ENCODE measurements at regions not wholly inside any gene's neighbourhood (a gene's known extent, or its start where the extent isn't known, plus 50 kb on each side); places are given as distances from the start of the nearest gene placed in this dataset.

DNA sequence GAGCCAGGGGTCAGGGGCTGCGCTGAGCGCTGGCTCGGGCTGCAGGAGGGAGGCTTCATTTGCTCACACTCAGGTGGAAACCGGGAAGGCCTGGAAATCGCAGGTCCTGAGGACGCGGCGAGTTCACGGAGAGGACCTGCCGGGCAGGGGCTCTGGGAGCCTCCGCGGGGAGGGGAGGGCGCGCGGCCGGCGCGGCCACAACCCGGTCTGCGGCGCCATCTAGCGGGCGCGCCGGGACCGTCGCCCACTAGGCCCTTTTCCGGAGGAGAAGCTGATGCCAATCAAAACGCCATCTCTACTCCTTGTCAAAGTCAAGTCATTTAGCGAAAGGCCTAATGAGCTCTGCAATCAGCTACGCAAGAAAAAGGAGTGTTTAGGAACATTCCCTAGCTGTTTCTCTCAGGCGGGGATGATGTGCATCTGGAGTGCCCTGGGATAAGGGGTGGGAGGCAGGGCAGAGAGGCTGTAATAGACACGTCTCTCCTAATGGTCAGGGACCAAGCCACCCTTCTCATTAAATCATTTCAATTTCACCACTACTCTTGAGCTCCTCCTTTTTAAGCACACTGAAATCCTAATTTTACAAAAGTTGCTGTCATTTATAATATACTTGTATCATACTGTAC is 885.8 kb upstream of the TMEM132C start:
- H3K27ac ChIP-seq = no peak overlapping the region
- DNase-seq = peak in 5 of 7 donors; percentile 14 to 42 (median 25)
- no peak for TF ChIP-seq POLR2A (IDR thresholded peaks at IDR 0.05)
- TF ChIP-seq, protein P1, sequence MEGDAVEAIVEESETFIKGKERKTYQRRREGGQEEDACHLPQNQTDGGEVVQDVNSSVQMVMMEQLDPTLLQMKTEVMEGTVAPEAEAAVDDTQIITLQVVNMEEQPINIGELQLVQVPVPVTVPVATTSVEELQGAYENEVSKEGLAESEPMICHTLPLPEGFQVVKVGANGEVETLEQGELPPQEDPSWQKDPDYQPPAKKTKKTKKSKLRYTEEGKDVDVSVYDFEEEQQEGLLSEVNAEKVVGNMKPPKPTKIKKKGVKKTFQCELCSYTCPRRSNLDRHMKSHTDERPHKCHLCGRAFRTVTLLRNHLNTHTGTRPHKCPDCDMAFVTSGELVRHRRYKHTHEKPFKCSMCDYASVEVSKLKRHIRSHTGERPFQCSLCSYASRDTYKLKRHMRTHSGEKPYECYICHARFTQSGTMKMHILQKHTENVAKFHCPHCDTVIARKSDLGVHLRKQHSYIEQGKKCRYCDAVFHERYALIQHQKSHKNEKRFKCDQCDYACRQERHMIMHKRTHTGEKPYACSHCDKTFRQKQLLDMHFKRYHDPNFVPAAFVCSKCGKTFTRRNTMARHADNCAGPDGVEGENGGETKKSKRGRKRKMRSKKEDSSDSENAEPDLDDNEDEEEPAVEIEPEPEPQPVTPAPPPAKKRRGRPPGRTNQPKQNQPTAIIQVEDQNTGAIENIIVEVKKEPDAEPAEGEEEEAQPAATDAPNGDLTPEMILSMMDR (IDR thresholded peaks at IDR 0.05) = peak; percentile 49 to 86 (median 62)
- H3K9me3 ChIP-seq (replicated peaks in 1 of 3) = no peaks in the 10 kb centered on the region
- H3K4me1 ChIP-seq (replicated peaks in 1 of 2) = no peaks in the 10 kb centered on the region
- H3K36me3 ChIP-seq (replicated peaks in 1 of 2) = no peaks in the 10 kb centered on the region
- intact Hi-C loops (cut with DNase I) = loop anchor here in 1 of 2 donors (5.0 to 10.0 kb wide), 2 partner anchors 274 to 294 kb away; no protein-coding TSS in a partner anchor
- H3K4me3 ChIP-seq = peak overlapping the region in 1 of 4 donors; percentile 33
- H3K27me3 ChIP-seq = no peaks in the 10 kb centered on the region
- 5 to 32% (median 9%) methylated on average over 7 to 33 of the region's 33 CpGs for WGBS, 4 donors

GRCh38 chr12:127381681-127382080 is 885.3 kb upstream of the TMEM132C start:
- no peak for DNase-seq
- H3K4me3 ChIP-seq = no peak overlapping the region
- no peaks in the 10 kb centered on the region for H3K36me3 ChIP-seq (replicated peaks in 1 of 2)
- H3K27me3 ChIP-seq = no peaks in the 10 kb centered on the region
- WGBS, 4 donors = 59 to 69% (median 67%) methylated on average over 6 of the region's 6 CpGs
- intact Hi-C loops (cut with DNase I) = loop anchor here in 1 of 2 donors (5.0 to 10.0 kb wide), 2 partner anchors 274 to 293 kb away; no protein-coding TSS in a partner anchor
- TF ChIP-seq, protein P1 (IDR thresholded peaks at IDR 0.05) = no peak
- TF ChIP-seq POLR2A (IDR thresholded peaks at IDR 0.05) = no peak
- peaks cover 0 to 5% of the 10 kb centered on the region in 2 donors for H3K4me1 ChIP-seq (replicated peaks in 1 of 2)
- H3K27ac ChIP-seq = no peak overlapping the region
- H3K9me3 ChIP-seq (replicated peaks in 1 of 3) = no peaks in the 10 kb centered on the region

DNA sequence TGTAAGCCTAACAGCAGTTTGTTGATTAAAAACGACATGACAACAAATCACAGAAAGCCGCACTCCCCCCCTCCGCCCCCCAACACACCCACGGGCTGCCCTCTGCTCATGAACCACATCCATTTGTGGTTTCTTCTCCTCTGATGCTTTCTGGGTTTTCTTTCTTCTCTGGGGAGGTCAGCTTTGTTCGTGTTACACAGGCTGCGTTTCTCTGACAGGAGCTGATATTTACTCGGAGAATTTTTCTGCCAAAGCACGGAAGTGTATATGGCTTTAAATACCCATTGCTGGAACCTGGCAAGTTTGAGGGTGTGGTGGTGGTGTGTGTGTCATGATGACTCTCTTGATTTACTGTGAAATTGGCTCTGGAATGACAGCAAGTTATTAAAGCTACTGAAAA is 883.7 kb upstream of the TMEM132C start:
- Histone ChIP-seq H3K4me3 (no peak overlapping the region), H3K4me1 (replicated peaks in 1 of 2) (peaks cover 0 to 5% of the 10 kb centered on the region in 2 donors), H3K27ac (no peak overlapping the region), H3K9me3 (replicated peaks in 1 of 3) (no peaks in the 10 kb centered on the region), H3K36me3 (replicated peaks in 1 of 2) (no peaks in the 10 kb centered on the region), H3K27me3 (no peaks in the 10 kb centered on the region)
- WGBS, 4 donors = 29 to 48% (median 40%) methylated on average over 8 of the region's 8 CpGs
- DNase-seq = no peak
- TF ChIP-seq, protein P1 (IDR thresholded peaks at IDR 0.05) = no peak
- TF ChIP-seq POLR2A (IDR thresholded peaks at IDR 0.05) = no peak
- intact Hi-C loops (cut with DNase I) = loop anchor here in 1 of 2 donors (5.0 to 10.0 kb wide), 2 partner anchors 276 to 292 kb away; no protein-coding TSS in a partner anchor

DNA sequence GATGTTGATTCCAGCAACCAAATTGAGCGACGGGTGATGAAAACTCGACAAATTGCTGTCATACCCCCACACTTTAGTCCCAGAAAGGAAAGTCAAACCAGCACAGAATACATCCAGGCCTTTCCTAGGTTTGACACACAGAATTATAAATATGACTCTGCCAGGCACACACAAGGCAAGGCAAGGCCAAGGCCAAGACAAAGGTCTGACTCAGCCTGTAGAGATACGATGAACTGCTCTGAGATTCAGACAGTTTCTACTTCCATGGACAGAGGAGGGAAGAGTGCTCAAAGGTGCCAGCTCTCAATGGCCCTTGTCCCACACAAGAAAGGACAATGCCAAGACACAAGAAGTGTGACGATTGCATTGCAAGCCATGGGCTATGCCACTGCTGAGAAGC is 880.2 kb upstream of the TMEM132C start:
- Histone ChIP-seq H3K27me3 (no peaks in the 10 kb centered on the region), H3K4me1 (replicated peaks in 1 of 2) (peaks cover 0 to 5% of the 10 kb centered on the region in 2 donors), H3K27ac (no peak overlapping the region), H3K36me3 (replicated peaks in 1 of 2) (no peaks in the 10 kb centered on the region), H3K9me3 (replicated peaks in 1 of 3) (no peaks in the 10 kb centered on the region), H3K4me3 (no peak overlapping the region)
- TF ChIP-seq, protein P1 (IDR thresholded peaks at IDR 0.05) = no peak
- TF ChIP-seq POLR2A (IDR thresholded peaks at IDR 0.05) = no peak
- peak; percentile 25 to 65 (median 57) for DNase-seq
- WGBS, 4 donors = 27 to 58% (median 49%) methylated on average over 5 of the region's 5 CpGs
- intact Hi-C loops (cut with DNase I) = loop anchor here in 1 of 2 donors (10.0 kb wide), 1 partner anchor 288 kb away; no protein-coding TSS in a partner anchor

All from adrenal gland (tissue), 9 donors.